GM06990 (cell line): ENCODE measurements at regions not wholly inside any gene's neighbourhood (a gene's known extent, or its start where the extent isn't known, plus 50 kb on each side); places are given as distances from the start of the nearest gene placed in this dataset.

Experiments
- DNase-seq: peaks from one replicate; pipeline ENCODE4 v3.0.0-alpha.2; 2011; ENCODE audit not compliant: insufficient read length; ENCODE audit errors: extremely low read depth
- H3K27me3 ChIP-seq: replicated peaks from 2 replicates; pipeline ENCODE4 v1.6.0; 2011; ENCODE audit warnings: low read length; ENCODE audit not compliant: control insufficient read depth, insufficient read depth
- H3K36me3 ChIP-seq: 2 replicates; pipeline ENCODE4 v1.5.1; 2011; ENCODE audit warnings: low read length; ENCODE audit not compliant: control insufficient read depth, insufficient read depth
- H3K4me3 ChIP-seq: replicated peaks from 2 replicates; pipeline ENCODE4 v1.5.1; 2011; ENCODE audit warnings: low read depth, mild to moderate bottlenecking, control low read depth, low read length
- TF ChIP-seq, protein P1 (sequence below): IDR thresholded peaks from 2 replicates; pipeline ENCODE4 v1.5.1; 2011; ENCODE audit warnings: low read length, control low read depth, mild to moderate bottlenecking, inconsistent platforms; ENCODE audit not compliant: insufficient read depth, poor library complexity, severe bottlenecking

DNA sequence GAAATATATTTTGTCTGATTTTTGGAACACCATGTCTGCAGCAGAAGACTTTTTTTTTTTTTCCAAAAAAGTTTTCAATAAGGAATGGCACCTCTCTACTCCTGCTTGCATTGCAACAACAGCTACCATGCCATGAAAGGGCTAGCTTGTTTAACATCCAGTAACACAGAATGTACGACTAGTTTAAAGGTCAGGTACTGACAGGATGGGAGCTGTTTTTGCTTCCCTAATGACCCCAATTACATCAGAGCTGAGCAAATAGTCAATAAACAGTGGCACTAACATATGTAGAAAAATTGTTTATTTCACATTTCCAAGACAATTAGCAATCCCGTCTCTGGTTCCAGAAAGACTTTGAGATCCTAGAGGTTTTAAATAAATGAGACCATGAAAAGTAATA, 693.8 kb downstream of the NR2F1-AS1 start:
- DNase-seq: no peak
- H3K27me3 ChIP-seq: no peaks in the 10 kb centered on the region
- no peaks in the 10 kb centered on the region for H3K36me3 ChIP-seq
- TF ChIP-seq, protein P1, sequence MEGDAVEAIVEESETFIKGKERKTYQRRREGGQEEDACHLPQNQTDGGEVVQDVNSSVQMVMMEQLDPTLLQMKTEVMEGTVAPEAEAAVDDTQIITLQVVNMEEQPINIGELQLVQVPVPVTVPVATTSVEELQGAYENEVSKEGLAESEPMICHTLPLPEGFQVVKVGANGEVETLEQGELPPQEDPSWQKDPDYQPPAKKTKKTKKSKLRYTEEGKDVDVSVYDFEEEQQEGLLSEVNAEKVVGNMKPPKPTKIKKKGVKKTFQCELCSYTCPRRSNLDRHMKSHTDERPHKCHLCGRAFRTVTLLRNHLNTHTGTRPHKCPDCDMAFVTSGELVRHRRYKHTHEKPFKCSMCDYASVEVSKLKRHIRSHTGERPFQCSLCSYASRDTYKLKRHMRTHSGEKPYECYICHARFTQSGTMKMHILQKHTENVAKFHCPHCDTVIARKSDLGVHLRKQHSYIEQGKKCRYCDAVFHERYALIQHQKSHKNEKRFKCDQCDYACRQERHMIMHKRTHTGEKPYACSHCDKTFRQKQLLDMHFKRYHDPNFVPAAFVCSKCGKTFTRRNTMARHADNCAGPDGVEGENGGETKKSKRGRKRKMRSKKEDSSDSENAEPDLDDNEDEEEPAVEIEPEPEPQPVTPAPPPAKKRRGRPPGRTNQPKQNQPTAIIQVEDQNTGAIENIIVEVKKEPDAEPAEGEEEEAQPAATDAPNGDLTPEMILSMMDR: no peak
- no peak overlapping the region for H3K4me3 ChIP-seq

DNA sequence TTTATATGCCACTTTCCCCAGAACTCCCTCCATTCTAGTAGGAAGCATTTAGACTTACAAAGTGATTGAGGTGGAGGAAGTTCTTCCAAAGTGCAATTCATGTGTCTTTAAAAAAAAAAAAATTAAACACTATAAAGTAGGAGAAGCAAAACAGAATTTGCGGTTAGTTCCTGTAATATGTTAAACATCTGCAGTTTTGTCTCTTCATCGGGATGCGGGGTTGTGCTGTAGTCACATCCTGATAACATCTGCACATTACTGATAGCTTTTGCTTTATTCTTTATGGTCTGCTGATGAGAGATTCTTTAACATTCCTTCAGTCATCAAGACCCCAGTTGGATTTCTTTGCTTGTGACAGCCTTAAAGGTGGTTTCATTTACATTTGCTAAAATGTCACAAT, 694.3 kb downstream of the NR2F1-AS1 start:
- TF ChIP-seq, protein P1: no peak
- no peak for DNase-seq
- Histone ChIP-seq H3K27me3 (no peaks in the 10 kb centered on the region), H3K36me3 (no peaks in the 10 kb centered on the region), H3K4me3 (no peak overlapping the region)

DNA sequence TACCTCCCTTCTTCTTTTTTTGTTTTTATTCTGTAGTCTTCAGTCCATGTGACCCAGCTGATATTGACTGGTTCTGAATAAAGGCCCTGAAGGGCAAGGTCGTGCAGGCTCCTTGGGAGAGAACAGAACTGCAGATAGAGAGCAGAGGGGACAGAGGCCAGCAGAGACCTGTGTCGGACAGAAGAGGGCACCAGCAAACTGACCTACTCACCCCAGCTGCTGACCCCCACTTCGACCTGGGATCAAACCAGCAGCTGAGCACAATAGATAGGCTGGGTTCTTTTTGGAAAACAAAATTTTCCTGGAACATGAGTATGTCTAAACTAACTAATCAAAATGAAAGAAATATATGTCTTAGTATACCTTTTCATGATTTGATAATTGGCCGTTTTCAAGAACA, 695.1 kb downstream of the NR2F1-AS1 start:
- H3K4me3 ChIP-seq: no peak overlapping the region
- TF ChIP-seq, protein P1: peak; percentile 9
- no peak for DNase-seq

DNA sequence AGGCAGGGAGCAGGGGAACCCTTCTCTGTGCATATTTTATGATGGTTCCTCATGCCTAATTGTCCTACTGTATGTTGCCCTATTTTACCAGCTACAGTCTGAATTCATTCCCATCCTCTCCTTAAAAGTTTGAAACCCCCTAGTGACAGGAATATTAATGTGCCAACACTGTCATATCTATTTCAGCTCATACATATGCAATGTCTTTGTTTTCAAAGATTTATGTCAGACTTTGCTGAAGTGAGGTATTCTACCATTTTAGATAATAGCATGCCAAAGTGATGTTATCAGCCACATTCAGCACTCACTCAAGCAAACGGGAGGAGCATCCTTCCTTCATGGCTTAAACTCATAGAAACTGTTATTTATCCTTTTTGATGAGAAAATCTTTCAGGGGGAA, 696.5 kb downstream of the NR2F1-AS1 start:
- TF ChIP-seq, protein P1: no peak
- Histone ChIP-seq H3K36me3 (no peaks in the 10 kb centered on the region), H3K4me3 (no peak overlapping the region), H3K27me3 (no peaks in the 10 kb centered on the region)
- no peak for DNase-seq

More for the DNA sequence above, 695.1 kb downstream of the NR2F1-AS1 start:
- no peaks in the 10 kb centered on the region for H3K27me3 ChIP-seq
- H3K36me3 ChIP-seq: no peaks in the 10 kb centered on the region

DNA sequence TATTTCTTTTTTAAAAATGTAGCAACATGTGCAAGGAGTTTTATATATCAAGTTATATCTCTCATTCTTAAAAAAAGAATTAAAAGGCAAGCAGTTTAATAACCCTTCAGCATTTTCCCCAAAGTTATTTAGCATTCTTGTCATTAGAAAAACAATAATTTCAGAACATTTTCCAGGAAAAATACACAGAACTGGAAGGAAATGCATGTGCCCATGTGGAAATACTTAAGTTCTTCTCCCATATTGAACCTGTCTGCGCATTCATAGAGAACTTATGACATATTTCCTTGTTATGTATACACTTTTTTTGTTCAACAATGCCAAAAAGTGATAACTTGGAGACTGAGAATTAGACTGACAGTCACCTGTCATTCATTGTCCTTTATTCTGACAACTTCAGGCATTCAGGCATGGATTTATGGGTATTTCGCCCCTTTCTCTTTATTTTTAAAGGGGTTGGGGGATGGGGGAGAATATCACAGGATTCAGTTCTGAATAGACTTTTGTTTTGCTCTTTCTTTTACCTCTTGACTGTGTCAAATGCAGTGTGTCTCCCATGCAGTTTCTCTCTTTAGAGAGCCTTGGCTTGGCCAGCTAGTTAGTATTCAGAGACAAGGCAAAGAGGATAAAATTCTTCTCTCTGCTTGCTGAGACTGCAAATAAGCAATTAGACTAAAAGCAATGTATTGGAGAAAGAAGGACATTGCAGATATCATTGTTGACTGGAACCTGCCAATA, 701.0 kb downstream of the NR2F1-AS1 start:
- Histone ChIP-seq H3K4me3 (no peak overlapping the region), H3K36me3 (no peaks in the 10 kb centered on the region), H3K27me3 (no peaks in the 10 kb centered on the region)
- TF ChIP-seq, protein P1: no peak
- DNase-seq: no peak

DNA sequence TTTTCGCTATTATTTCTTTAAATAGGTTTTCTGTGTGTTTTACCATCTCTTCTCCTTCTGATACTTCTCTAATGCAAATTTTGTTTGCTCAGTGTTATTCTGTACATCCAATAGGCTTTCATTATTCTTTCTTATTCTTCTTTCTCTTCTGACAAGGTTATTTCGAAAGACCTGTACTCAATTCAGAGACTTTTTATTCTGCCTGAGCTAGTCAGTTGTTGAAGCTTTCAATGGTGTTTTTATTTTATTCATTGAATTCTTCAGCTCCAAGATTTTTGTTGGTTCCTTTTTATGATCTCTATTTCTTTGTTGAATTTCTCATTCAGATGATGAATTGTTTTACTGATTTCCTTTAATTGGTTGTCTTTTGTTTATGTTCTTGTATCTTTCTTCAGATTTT, 706.2 kb downstream of the NR2F1-AS1 start:
- H3K36me3 ChIP-seq: no peaks in the 10 kb centered on the region
- TF ChIP-seq, protein P1: no peak
- no peaks in the 10 kb centered on the region for H3K27me3 ChIP-seq
- H3K4me3 ChIP-seq: no peak overlapping the region
- DNase-seq: no peak
